HG03460 (cell line): ENCODE measurements at regions not wholly inside any gene's neighbourhood (a gene's known extent, or its start where the extent isn't known, plus 50 kb on each side); places are given as distances from the start of the nearest gene placed in this dataset.
A peak's percentile ranks its signal among the peaks of the same experiment; 100 is the strongest.

Experiments
- ATAC-seq: cut with Tn5 transposase; IDR thresholded peaks from one replicate; pipeline ENCODE4 v1.9.1; 2021; ENCODE audit not compliant: unreplicated experiment

DNA sequence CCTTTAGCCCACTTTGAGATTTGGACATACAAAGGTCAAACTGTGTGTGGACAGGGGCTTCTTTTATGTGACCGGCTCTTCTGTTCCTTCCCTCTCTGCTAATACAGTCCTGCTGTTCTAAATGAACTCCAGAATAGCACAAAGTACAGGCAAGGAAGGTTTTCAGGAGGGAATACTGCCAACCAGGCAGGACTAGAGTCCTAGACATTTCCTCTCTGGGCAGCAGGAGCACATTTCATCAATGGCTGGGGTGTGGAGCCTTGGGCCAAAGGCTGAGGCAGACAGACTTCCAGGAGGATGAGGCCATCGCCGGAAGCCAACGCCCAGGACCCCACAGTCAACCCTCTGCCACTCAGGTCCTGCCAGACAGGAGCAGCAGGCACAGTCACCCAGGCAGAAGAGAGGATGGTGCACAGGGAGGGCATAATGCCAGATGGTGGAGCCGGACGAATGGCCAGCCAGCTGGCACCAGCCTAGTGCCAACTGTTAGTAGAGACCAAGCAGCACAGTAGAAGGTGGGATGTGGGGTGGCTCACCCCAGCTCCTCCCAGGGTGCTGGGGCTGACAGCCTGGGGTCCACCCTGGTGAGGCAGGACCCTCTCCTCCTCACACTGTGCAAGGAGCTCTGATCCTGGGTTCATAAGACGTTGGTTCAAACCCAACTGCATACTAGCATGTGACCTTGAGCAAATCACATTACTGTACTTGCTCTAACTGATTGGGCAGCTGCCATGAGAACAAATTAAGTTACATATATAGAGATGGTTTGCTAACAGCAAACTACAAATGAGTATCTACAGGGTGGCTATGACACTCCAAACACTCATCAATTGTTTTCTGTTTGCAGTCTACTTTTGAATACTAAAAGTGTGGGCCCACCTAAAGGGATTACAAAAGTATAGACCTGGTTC, 410.7 kb downstream of the SIPA1L2 start:
- ATAC-seq, result no peak

DNA sequence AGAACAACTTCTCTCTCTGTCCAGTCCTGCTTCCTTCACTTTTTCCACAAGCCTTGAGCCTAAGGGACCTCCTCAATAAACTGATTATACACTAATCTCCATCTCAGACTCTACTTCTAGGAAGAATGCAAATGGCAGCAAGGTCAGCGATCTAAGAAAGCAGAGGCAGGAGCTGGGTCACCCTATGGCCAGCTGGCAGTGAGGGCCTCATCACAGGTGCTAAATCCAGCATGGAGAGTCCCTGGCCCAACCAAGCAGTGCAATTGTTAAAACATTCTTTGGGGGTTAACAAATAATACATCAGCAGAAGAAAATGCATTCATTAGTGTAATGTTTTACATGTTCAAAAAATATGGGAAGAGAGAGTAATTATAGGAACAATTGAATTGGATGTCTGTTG, 416.0 kb downstream of the SIPA1L2 start:
- ATAC-seq, result no peak

- no peak for ATAC-seq
Observed at GRCh38 chr1:232212253-232212652, 417.7 kb downstream of the SIPA1L2 start.

- ATAC-seq, result peak; percentile 49
Observed at GRCh38 chr1:232211149-232211548, 418.8 kb downstream of the SIPA1L2 start.

DNA sequence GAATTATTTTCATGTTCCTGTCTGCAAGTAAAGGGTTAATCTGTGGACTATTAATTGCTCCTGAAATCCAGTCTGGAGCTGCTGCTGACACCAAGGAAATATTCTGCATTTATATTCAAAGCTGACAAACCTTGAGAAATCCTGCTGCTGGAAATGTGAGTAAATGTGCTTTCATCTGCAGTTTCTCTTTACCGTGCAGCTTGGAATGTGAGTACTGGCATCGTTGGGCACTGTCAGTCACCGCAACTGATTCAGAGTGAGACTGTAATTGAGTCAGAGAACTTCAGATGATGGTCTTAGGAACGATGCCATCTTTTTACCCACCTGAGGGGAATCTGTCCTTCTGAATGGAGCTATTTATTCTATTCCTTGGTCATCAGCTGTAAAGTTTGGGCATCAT, 420.6 kb downstream of the SIPA1L2 start:
- no peak for ATAC-seq

- no peak for ATAC-seq
Observed at GRCh38 chr1:232207073-232207866, 422.7 kb downstream of the SIPA1L2 start.

DNA sequence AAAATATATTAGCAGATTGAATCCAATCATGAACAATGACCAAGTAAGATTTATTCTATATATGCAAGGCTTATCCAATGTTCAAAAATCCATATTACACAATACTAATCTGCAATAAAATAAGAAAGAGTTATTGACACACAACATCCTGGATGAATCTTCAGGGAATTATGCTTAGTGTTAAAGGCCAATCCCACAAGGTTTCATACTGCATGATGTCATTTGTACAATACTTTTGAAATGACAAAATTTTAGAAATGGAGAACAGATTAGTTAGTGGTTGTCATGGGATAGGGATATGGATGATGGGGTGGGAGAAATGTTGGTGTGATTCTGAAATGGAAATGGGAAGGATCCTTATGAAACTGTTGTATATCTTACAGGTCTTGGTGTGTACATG, 425.7 kb downstream of the SIPA1L2 start:
- no peak for ATAC-seq

GRCh38 chr1:232201024-232201423, 428.9 kb downstream of the SIPA1L2 start:
- ATAC-seq, result no peak

- ATAC-seq, result no peak
Observed at GRCh38 chr1:232196042-232196441, 433.9 kb downstream of the SIPA1L2 start.

DNA sequence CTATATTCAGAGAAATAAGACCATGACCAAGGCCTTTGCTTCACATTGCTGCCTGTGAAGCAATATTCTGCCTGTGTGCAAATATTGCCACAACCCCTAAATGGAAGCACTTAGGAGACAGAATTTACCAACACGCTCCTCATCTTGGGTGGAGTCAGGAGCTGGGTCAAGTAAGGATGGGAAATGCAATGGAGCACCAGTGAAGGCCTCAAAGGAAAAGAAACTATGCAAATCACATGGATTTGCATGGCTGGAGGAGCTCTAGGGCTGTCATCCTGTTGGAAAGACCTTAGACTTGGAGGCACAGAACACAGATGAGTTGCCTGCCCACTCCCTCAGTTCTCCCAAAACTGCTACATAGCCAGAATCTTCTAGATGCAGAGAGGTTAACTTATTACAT, 435.5 kb downstream of the SIPA1L2 start:
- ATAC-seq, result no peak

DNA sequence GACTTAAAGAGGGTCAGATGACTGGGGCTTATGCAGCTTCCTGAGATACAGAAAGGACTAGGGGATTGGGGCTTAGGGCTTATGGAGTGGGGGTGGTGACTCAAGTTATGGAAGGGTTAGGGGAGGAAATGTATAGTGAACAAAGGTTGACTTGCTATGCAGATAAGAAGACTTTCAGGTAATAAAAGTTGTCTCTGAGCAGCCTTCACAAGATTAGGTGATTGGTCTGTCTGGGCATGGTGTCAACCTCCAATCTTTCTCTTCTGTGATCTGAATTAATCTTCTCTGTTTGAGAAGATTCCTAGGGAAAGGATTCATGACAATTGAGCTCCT, 436.5 kb downstream of the SIPA1L2 start:
- no peak for ATAC-seq

- no peak for ATAC-seq
Observed at GRCh38 chr1:232192781-232193450, 437.0 kb downstream of the SIPA1L2 start.

GRCh38 chr1:232191560-232191959, 438.4 kb downstream of the SIPA1L2 start:
- no peak for ATAC-seq

DNA sequence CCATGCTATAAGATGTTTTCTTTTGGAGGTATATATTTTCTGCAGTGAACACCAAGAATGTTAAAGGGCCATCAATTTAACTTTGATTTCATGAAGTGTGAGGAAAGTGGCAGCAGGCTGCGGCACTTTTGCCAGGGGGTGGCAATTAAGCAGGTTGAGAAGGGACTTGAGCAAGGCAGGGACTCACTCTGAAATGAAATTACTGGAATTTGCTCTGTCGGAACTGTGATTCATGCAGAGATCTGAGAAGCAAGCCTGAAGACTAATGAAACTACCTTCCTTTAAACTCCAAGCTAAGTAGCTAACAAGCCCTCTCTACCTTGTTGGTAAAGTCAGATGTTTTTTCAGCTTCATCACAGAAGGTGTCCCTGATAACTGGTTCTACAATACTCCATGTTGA, 441.6 kb downstream of the SIPA1L2 start:
- no peak for ATAC-seq

DNA sequence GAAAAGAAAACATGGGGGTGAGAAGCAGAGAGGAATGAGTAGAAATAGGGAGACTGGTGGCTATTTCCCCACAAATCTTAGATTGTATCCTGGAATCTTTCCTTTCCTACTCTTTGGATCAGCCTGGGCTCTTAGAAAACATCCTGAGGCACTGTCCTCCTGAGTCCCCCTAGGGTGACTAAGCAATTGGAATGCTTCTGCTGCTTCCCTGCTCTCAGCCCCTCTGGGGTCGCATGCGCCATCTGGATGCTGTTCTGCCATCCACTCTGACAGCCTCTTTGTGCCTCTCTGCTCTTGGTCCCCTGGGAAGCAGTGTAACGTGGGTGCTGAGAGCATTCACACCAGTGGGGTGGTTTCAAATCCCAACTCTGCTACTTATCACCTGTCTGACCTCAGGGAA, 443.0 kb downstream of the SIPA1L2 start:
- ATAC-seq, result no peak

GRCh38 chr1:232184561-232185530, 445.1 kb downstream of the SIPA1L2 start:
- ATAC-seq, result no peak

- no peak for ATAC-seq
Observed at GRCh38 chr1:232183802-232184201, 446.1 kb downstream of the SIPA1L2 start.

DNA sequence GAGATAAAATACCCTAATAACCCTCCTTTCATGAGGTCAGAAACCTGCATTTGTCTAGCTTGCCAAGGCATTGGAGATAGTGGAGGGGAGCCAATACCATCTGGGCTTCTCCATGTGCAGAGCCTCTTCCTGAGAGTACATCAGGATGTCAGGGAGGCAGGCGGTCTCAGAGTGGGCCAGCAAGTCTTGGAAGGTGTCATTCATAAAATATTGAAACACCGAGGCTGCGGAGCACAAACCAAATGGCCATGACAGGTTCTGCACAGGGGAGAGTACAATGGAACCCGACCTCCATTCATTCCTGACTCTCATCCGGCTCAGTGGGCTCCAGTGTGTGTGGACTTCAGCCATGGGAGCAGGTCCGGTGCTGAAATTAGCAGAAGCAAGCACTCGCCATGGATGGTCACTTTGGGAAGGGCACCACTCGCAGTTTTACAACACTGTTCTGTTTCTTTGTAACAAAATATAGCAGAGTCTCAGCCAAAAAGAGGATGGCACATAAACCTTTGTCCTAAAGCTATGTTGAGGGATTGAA, 446.6 kb downstream of the SIPA1L2 start:
- ATAC-seq, result no peak

- no peak for ATAC-seq
Observed at GRCh38 chr1:232182236-232182635, 447.7 kb downstream of the SIPA1L2 start.

- no peak for ATAC-seq
Observed at GRCh38 chr1:232180779-232181136, 449.2 kb downstream of the SIPA1L2 start.
